CD4-positive, CD25-positive, alpha-beta regulatory T cell (primary cell): ENCODE measurements at regions not wholly inside any gene's neighbourhood (a gene's known extent, or its start where the extent isn't known, plus 50 kb on each side); places are given as distances from the start of the nearest gene placed in this dataset.

Experiments used
- ATAC-seq, 2 donors: fragments of 150-1000 bp; cut with Tn5 transposase; one replicate each; pipeline ENCODE4 v1.10.0; 2021; ENCODE audit warnings: low read depth in 2 of 2, moderate number of reproducible peaks in 2 of 2, moderate library complexity in 1 of 2
- DNase-seq, 3 donors: peaks; one replicate each; pipeline versions ENCODE4 v3.0.0 to v3.0.0-alpha.2; 2012 to 2022; ENCODE audit warnings: mixed read lengths in 1 of 3
- H3K27ac ChIP-seq: one replicate; pipeline ENCODE4 v1.7.0; 2013; ENCODE audit warnings: mild to moderate bottlenecking, low read length; ENCODE audit not compliant: insufficient read depth, poor library complexity, severe bottlenecking
- H3K27me3 ChIP-seq: one replicate; pipeline ENCODE4 v1.7.0; 2013; ENCODE audit warnings: low read length; ENCODE audit not compliant: control insufficient read depth, insufficient read depth
- H3K36me3 ChIP-seq: one replicate; pipeline ENCODE4 v1.7.0; 2013; ENCODE audit warnings: mild to moderate bottlenecking, low read length, moderate library complexity; ENCODE audit not compliant: control insufficient read depth, insufficient read depth
- H3K4me1 ChIP-seq: 2 replicates; pipeline ENCODE4 v1.7.0; 2013; ENCODE audit warnings: mild to moderate bottlenecking, low read length; ENCODE audit not compliant: insufficient read depth, control insufficient read depth, poor library complexity, severe bottlenecking
- H3K4me3 ChIP-seq: one replicate; pipeline ENCODE4 v1.7.0; 2013; ENCODE audit warnings: low read depth, mild to moderate bottlenecking, low read length, moderate library complexity
- H3K9me3 ChIP-seq, 2 experiments: 1 replicate in 1 of 2; 2 replicates in 1 of 2; pipeline ENCODE4 v1.7.0; 2013; ENCODE audit warnings: low read length in 2 of 2, mild to moderate bottlenecking in 1 of 2, moderate library complexity in 1 of 2; ENCODE audit not compliant: control insufficient read depth in 2 of 2
- H3K27ac Mint-ChIP-seq, 3 donors: one replicate each; pipeline ENCODE4 v1.8.0; 2020 to 2022; ENCODE audit warnings: mild to moderate bottlenecking in 3 of 3, mixed read lengths in 3 of 3, moderate library complexity in 2 of 3
- H3K27me3 Mint-ChIP-seq: one replicate; pipeline ENCODE4 v1.8.0; 2022; ENCODE audit warnings: mild to moderate bottlenecking, mixed read lengths
- H3K36me3 Mint-ChIP-seq: one replicate; pipeline ENCODE4 v1.8.0; 2020; ENCODE audit warnings: mixed read lengths
- H3K4me1 Mint-ChIP-seq, 4 donors: one replicate each; pipeline ENCODE4 v1.8.0; 2020 to 2022; ENCODE audit warnings: mixed read lengths in 4 of 4, mild to moderate bottlenecking in 1 of 4
- H3K4me3 Mint-ChIP-seq, 4 donors: one replicate each; pipeline ENCODE4 v1.8.0; 2020 to 2022; ENCODE audit warnings: mild to moderate bottlenecking in 4 of 4, mixed read lengths in 4 of 4, moderate library complexity in 3 of 4
- H3K9me3 Mint-ChIP-seq, 7 donors: one replicate each; pipeline ENCODE4 v1.8.0; 2020 to 2022; ENCODE audit warnings: mixed read lengths in 7 of 7, mild to moderate bottlenecking in 3 of 7, moderate library complexity in 2 of 7

- Mint-ChIP-seq H3K27ac (no peak overlapping the region), H3K36me3 (no peaks in the 10 kb centered on the region), H3K4me3 (no peak overlapping the region), H3K9me3 (peaks cover 0 to 7% (median 0%) of the 10 kb centered on the region in 7 donors), H3K4me1 (no peaks in the 10 kb centered on the region), H3K27me3 (no peaks in the 10 kb centered on the region)
- Histone ChIP-seq H3K4me1 (no peaks in the 10 kb centered on the region), H3K9me3 (no peaks in the 10 kb centered on the region), H3K27me3 (no peaks in the 10 kb centered on the region), H3K27ac (no peak overlapping the region), H3K4me3 (no peak overlapping the region), H3K36me3 (no peaks in the 10 kb centered on the region)
- DNase-seq = no peak
- no peak for ATAC-seq
These were observed 289.6 kb downstream of the RFPL4B start for GRCh38 chr6:112636650-112637262.

DNA sequence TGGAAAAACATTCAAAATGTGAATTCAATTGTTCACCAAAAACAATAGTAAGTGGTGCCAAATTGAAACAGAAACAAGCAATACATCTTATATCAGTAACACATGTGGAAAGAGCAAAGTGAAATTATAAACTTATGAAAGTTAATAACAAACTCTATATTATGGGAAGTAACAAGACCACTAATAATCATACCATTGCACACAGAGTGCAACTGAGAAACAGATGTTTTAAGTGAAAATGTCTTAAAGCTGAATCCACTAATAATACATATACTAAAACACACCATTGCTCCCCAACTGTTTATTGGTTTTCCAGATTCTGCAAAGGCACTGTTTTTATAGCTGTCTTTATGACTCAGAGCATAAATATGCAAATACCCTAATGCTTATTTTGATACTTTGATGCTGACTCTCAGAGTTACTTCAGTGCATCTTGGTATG, 292.3 kb downstream of the RFPL4B start:
- H3K27ac Mint-ChIP-seq = no peak overlapping the region
- peaks cover 0 to 3% (median 0%) of the 10 kb centered on the region in 7 donors for H3K9me3 Mint-ChIP-seq
- H3K4me1 ChIP-seq = no peaks in the 10 kb centered on the region
- no peaks in the 10 kb centered on the region for H3K36me3 Mint-ChIP-seq
- H3K27ac ChIP-seq = no peak overlapping the region
- no peak for DNase-seq
- no peaks in the 10 kb centered on the region for H3K4me1 Mint-ChIP-seq
- H3K36me3 ChIP-seq = no peaks in the 10 kb centered on the region
- no peaks in the 10 kb centered on the region for H3K27me3 Mint-ChIP-seq
- no peaks in the 10 kb centered on the region for H3K9me3 ChIP-seq
- no peaks in the 10 kb centered on the region for H3K27me3 ChIP-seq
- H3K4me3 Mint-ChIP-seq = no peak overlapping the region
- no peak overlapping the region for H3K4me3 ChIP-seq
- no peak for ATAC-seq

- Mint-ChIP-seq H3K36me3 (no peaks in the 10 kb centered on the region), H3K9me3 (peaks cover 0 to 1% (median 0%) of the 10 kb centered on the region in 7 donors), H3K27me3 (no peaks in the 10 kb centered on the region), H3K27ac (no peak overlapping the region), H3K4me1 (no peaks in the 10 kb centered on the region), H3K4me3 (no peak overlapping the region)
- Histone ChIP-seq H3K27me3 (no peaks in the 10 kb centered on the region), H3K4me1 (no peaks in the 10 kb centered on the region), H3K27ac (no peak overlapping the region), H3K36me3 (no peaks in the 10 kb centered on the region), H3K9me3 (no peaks in the 10 kb centered on the region), H3K4me3 (no peak overlapping the region)
- ATAC-seq = no peak
- no peak for DNase-seq
These were observed 293.8 kb downstream of the RFPL4B start for GRCh38 chr6:112640891-112641290.

DNA sequence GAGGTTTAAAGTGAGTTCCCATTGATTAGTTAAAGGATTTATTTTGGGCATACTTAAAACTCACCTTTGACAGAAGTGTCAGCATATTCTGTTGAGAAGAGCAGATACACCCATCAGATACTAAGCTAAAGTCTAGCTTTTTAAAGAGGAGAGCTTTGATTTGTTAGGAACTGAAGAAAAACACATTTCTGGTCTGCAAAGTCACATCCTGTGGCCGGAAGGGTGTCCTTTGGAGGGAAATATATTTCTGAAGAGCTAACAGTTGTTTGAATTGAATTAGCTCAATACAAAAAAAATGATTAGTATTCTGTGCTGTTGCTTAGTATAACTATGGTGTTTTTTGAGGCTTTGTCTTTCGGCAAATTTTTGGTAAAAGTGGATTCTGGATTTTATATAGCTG, 302.7 kb downstream of the RFPL4B start:
- H3K9me3 Mint-ChIP-seq = peaks cover 0 to 4% (median 0%) of the 10 kb centered on the region in 7 donors
- H3K36me3 Mint-ChIP-seq = no peaks in the 10 kb centered on the region
- peak in 1 of 3 donors; percentile 5 for DNase-seq
- H3K27ac ChIP-seq = no peak overlapping the region
- H3K36me3 ChIP-seq = no peaks in the 10 kb centered on the region
- no peak overlapping the region for H3K4me3 Mint-ChIP-seq
- H3K27me3 Mint-ChIP-seq = peaks cover 5% of the 10 kb centered on the region
- ATAC-seq = no peak
- no peaks in the 10 kb centered on the region for H3K4me1 ChIP-seq
- no peaks in the 10 kb centered on the region for H3K9me3 ChIP-seq
- no peaks in the 10 kb centered on the region for H3K4me1 Mint-ChIP-seq
- H3K27me3 ChIP-seq = no peaks in the 10 kb centered on the region
- H3K27ac Mint-ChIP-seq = no peak overlapping the region
- H3K4me3 ChIP-seq = no peak overlapping the region

- H3K4me3 ChIP-seq = no peak overlapping the region
- peaks cover 5% of the 10 kb centered on the region for H3K27me3 Mint-ChIP-seq
- no peak overlapping the region for H3K27ac Mint-ChIP-seq
These were observed 304.1 kb downstream of the RFPL4B start for GRCh38 chr6:112651239-112651638.

DNA sequence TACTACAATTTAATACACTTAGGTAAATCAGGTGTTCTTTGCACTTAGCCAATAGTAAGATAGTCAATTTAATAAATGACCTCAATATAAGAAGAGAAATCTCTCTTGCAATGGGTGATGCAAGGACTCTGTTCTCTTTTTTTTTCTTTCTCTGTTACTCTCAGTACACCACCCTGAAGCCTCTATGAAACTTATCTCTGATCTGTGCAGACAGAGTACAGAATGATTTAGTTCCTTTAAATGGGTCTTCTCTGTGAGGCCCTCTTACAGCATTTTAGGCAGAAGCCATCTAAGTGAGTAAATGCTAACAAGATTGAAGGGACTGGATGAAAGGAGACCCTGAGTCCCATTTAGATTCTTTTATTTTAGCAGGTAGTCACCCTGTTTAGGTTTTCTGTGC, 312.8 kb downstream of the RFPL4B start:
- Mint-ChIP-seq H3K36me3 (no peaks in the 10 kb centered on the region), H3K4me1 (no peaks in the 10 kb centered on the region), H3K9me3 (peaks cover 0 to 1% (median 0%) of the 10 kb centered on the region in 7 donors), H3K27me3 (no peaks in the 10 kb centered on the region), H3K27ac (no peak overlapping the region), H3K4me3 (no peak overlapping the region)
- Histone ChIP-seq H3K4me1 (no peaks in the 10 kb centered on the region), H3K9me3 (no peaks in the 10 kb centered on the region), H3K27ac (no peak overlapping the region), H3K27me3 (no peaks in the 10 kb centered on the region), H3K4me3 (no peak overlapping the region), H3K36me3 (no peaks in the 10 kb centered on the region)
- no peak for DNase-seq
- no peak for ATAC-seq

More at GRCh38 chr6:112651239-112651638, 304.1 kb downstream of the RFPL4B start:
- H3K27me3 ChIP-seq = no peaks in the 10 kb centered on the region
- H3K4me1 ChIP-seq = no peaks in the 10 kb centered on the region
- Mint-ChIP-seq H3K9me3 (peaks cover 0 to 4% (median 0%) of the 10 kb centered on the region in 7 donors), H3K4me1 (no peaks in the 10 kb centered on the region), H3K4me3 (no peak overlapping the region), H3K36me3 (no peaks in the 10 kb centered on the region)
- no peak overlapping the region for H3K27ac ChIP-seq
- no peaks in the 10 kb centered on the region for H3K36me3 ChIP-seq
- no peak for DNase-seq
- ATAC-seq = no peak
- H3K9me3 ChIP-seq = no peaks in the 10 kb centered on the region

DNA sequence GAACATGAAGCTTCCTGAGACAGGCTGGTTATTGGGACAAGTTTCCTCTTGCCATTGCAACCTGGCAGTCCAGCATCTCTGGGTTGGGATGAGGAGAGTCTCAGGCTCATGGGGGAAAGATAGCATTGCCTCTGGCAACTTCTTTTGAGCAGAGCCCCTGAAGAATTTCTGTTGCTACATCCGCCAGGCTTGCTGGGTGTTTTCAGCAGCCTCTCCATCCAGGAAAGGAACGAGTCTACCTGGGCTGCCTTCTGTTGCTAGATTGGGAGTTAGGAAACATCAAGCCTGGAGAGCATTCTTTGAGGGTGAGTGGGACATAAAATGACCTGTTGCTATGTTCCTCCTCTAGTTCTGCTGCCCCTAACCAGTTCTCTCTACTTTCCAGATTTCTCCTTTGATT, 313.5 kb downstream of the RFPL4B start:
- H3K36me3 Mint-ChIP-seq = no peaks in the 10 kb centered on the region
- H3K4me1 Mint-ChIP-seq = no peaks in the 10 kb centered on the region
- H3K4me3 Mint-ChIP-seq = no peak overlapping the region
- no peaks in the 10 kb centered on the region for H3K36me3 ChIP-seq
- no peaks in the 10 kb centered on the region for H3K4me1 ChIP-seq
- no peak overlapping the region for H3K27ac ChIP-seq
- ATAC-seq (no peak), DNase-seq (no peak)
- no peaks in the 10 kb centered on the region for H3K27me3 ChIP-seq
- H3K27me3 Mint-ChIP-seq = no peaks in the 10 kb centered on the region
- H3K9me3 Mint-ChIP-seq = peaks cover 0 to 1% (median 0%) of the 10 kb centered on the region in 7 donors
- no peaks in the 10 kb centered on the region for H3K9me3 ChIP-seq
- no peak overlapping the region for H3K27ac Mint-ChIP-seq
- H3K4me3 ChIP-seq = no peak overlapping the region

GRCh38 chr6:112663698-112664097, 316.6 kb downstream of the RFPL4B start:
- Mint-ChIP-seq H3K36me3 (no peaks in the 10 kb centered on the region), H3K27ac (no peak overlapping the region), H3K9me3 (peaks cover 0 to 5% (median 0%) of the 10 kb centered on the region in 7 donors), H3K4me3 (no peak overlapping the region), H3K27me3 (no peaks in the 10 kb centered on the region), H3K4me1 (no peaks in the 10 kb centered on the region)
- no peaks in the 10 kb centered on the region for H3K4me1 ChIP-seq
- no peak overlapping the region for H3K27ac ChIP-seq
- no peak for DNase-seq
- H3K4me3 ChIP-seq = no peak overlapping the region
- ATAC-seq = no peak
- H3K9me3 ChIP-seq = no peaks in the 10 kb centered on the region
- no peaks in the 10 kb centered on the region for H3K36me3 ChIP-seq
- H3K27me3 ChIP-seq = no peaks in the 10 kb centered on the region
